ENCODE measurements at regions not wholly inside any gene's neighbourhood (a gene's known extent, or its start where the extent isn't known, plus 50 kb on each side); places are given as distances from the start of the nearest gene placed in this dataset.
"Not testable (repeated sequence)": the region's sequence is repeated elsewhere in the genome, so short reads cannot be mapped to it uniquely, and the experiment has no call there.

GRCh38 chr12:30301291-30301690, 394.4 kb downstream of the IPO8 start:
- no peak for DNase-seq
- intact Hi-C loops (cut with micrococcal nuclease): no loop called here
- H3K36me3 ChIP-seq (ENCODE audit: insufficient read depth, low read length): no peaks in the 10 kb centered on the region
- H3K36me3 Mint-ChIP-seq: no peaks in the 10 kb centered on the region
- no peaks in the 10 kb centered on the region for H3K27me3 ChIP-seq (ENCODE audit: insufficient read depth, low read length)
- H3K4me3 Mint-ChIP-seq: no peak overlapping the region
- H3K4me1 ChIP-seq (ENCODE audit: insufficient read depth, low read length): no peaks in the 10 kb centered on the region
- H3K27ac ChIP-seq (ENCODE audit: low read depth, low read length): no peak overlapping the region
- H3K27ac Mint-ChIP-seq: no peak overlapping the region
- ChIA-PET CTCF (ENCODE audit: partially characterized antibody) (no interaction called here), POLR2A (ENCODE audit: partially characterized antibody) (no interaction called here)
- H3K9me3 Mint-ChIP-seq: peaks cover 0 to 10% (median 3%) of the 10 kb centered on the region in 8 donors
- H3K27me3 Mint-ChIP-seq: no peaks in the 10 kb centered on the region
- no peak overlapping the region for H3K4me3 ChIP-seq (ENCODE audit: low read length in 2 of 2)
- H3K9me3 ChIP-seq (ENCODE audit: control insufficient read depth in 1 of 2, low read length in 2 of 2): no peaks in the 10 kb centered on the region
- no peaks in the 10 kb centered on the region for H3K4me1 Mint-ChIP-seq

GRCh38 chr12:30296486-30296885, 399.2 kb downstream of the IPO8 start:
- no peak overlapping the region for H3K27ac ChIP-seq (ENCODE audit: low read depth, low read length)
- no peaks in the 10 kb centered on the region for H3K4me1 ChIP-seq (ENCODE audit: insufficient read depth, low read length)
- no peaks in the 10 kb centered on the region for H3K9me3 ChIP-seq (ENCODE audit: control insufficient read depth in 1 of 2, low read length in 2 of 2)
- no peaks in the 10 kb centered on the region for H3K27me3 ChIP-seq (ENCODE audit: insufficient read depth, low read length)
- Mint-ChIP-seq H3K4me1 (no peaks in the 10 kb centered on the region), H3K27ac (no peak overlapping the region), H3K27me3 (no peaks in the 10 kb centered on the region), H3K9me3 (peaks cover 0 to 12% (median 5%) of the 10 kb centered on the region in 8 donors), H3K4me3 (no peak overlapping the region), H3K36me3 (no peaks in the 10 kb centered on the region)
- H3K4me3 ChIP-seq (ENCODE audit: low read length in 2 of 2): no peak overlapping the region
- POLR2A ChIA-PET (ENCODE audit: partially characterized antibody): no interaction called here
- intact Hi-C loops (cut with micrococcal nuclease): no loop called here
- CTCF ChIA-PET (ENCODE audit: partially characterized antibody): no interaction called here
- no peak for DNase-seq
- no peaks in the 10 kb centered on the region for H3K36me3 ChIP-seq (ENCODE audit: insufficient read depth, low read length)

DNA sequence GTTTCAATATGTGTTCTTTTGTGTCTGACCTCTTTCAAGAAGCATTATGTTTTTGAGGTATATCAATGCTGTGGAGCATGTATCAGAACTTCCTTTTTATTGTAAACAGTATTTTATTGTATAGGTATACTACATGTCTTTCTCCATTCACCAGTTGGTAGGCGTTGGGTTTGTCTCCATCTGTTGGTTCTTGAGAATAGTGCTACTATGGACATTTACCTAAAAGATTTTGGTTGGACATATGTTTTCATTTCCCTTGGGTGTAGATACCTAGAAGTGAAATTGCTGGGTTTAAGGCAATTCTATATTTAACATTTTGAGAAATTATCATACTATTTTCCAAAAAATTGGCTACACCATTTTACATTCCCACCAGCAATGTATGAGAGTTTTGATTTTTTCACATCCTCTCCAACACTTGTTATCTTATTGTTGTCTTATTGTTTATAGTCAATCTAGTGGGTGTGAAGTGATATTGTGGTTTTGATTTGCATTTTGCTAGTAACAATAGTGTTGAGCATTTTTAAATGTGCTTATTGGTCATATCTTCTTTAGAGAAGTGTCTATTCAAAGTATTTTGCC, 409.2 kb downstream of the IPO8 start:
- Histone ChIP-seq H3K4me1 (ENCODE audit: insufficient read depth, low read length) (no peaks in the 10 kb centered on the region), H3K4me3 (ENCODE audit: low read length in 2 of 2) (no peak overlapping the region), H3K27me3 (ENCODE audit: insufficient read depth, low read length) (no peaks in the 10 kb centered on the region), H3K36me3 (ENCODE audit: insufficient read depth, low read length) (no peaks in the 10 kb centered on the region), H3K9me3 (ENCODE audit: control insufficient read depth in 1 of 2, low read length in 2 of 2) (no peaks in the 10 kb centered on the region), H3K27ac (ENCODE audit: low read depth, low read length) (no peak overlapping the region)
- Mint-ChIP-seq H3K27me3 (peaks cover 0 to 2% of the 10 kb centered on the region in 2 donors), H3K4me1 (no peaks in the 10 kb centered on the region), H3K27ac (no peak overlapping the region), H3K36me3 (no peaks in the 10 kb centered on the region), H3K4me3 (no peak overlapping the region), H3K9me3 (peaks cover 0 to 7% (median 2%) of the 10 kb centered on the region in 8 donors)
- ChIA-PET POLR2A (ENCODE audit: partially characterized antibody) (no interaction called here), CTCF (ENCODE audit: partially characterized antibody) (no interaction called here)
- intact Hi-C loops (cut with micrococcal nuclease): no loop called here
- no peak for DNase-seq

DNA sequence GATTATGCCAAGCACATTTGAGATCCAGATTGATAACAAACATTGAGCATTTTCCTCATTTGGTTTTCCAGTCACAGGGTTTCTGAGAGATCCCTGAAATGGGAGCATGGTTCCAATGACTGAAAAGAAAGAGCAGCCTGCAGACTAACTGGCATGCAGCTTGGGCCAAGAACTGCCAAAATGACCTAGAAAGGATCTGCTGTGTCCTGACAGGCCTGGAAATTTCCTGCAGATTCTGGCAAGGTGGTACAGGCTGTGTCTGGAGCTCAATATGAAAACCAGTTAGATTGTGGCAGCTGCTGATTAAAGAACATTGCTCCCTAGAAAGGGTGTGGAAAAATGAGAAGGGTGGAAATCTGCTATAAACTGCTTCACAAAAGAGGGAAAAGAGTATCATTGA, 417.3 kb downstream of the IPO8 start:
- Histone ChIP-seq H3K27me3 (ENCODE audit: insufficient read depth, low read length) (no peaks in the 10 kb centered on the region), H3K36me3 (ENCODE audit: insufficient read depth, low read length) (no peaks in the 10 kb centered on the region), H3K27ac (ENCODE audit: low read depth, low read length) (no peak overlapping the region), H3K9me3 (ENCODE audit: control insufficient read depth in 1 of 2, low read length in 2 of 2) (no peaks in the 10 kb centered on the region), H3K4me3 (ENCODE audit: low read length in 2 of 2) (no peak overlapping the region), H3K4me1 (ENCODE audit: insufficient read depth, low read length) (no peaks in the 10 kb centered on the region)
- intact Hi-C loops (cut with micrococcal nuclease): no loop called here
- no peaks in the 10 kb centered on the region for H3K36me3 Mint-ChIP-seq
- peak overlapping the region in 1 of 8 donors; percentile 13 for H3K4me3 Mint-ChIP-seq
- H3K9me3 Mint-ChIP-seq: peaks cover 0 to 16% (median 3%) of the 10 kb centered on the region in 8 donors
- H3K27me3 Mint-ChIP-seq: no peaks in the 10 kb centered on the region
- DNase-seq: no peak
- ChIA-PET POLR2A (ENCODE audit: partially characterized antibody) (no interaction called here), CTCF (ENCODE audit: partially characterized antibody) (no interaction called here)
- H3K27ac Mint-ChIP-seq: no peak overlapping the region
- H3K4me1 Mint-ChIP-seq: no peaks in the 10 kb centered on the region

- not testable (repeated sequence) for H3K4me3 ChIP-seq (ENCODE audit: low read length in 2 of 2); H3K36me3 Mint-ChIP-seq
These were observed 423.2 kb downstream of the IPO8 start for GRCh38 chr12:30272515-30272914.

GRCh38 chr12:30269496-30269895, 426.2 kb downstream of the IPO8 start:
- Histone ChIP-seq H3K27ac (ENCODE audit: low read depth, low read length) (no peak overlapping the region), H3K4me1 (ENCODE audit: insufficient read depth, low read length) (no peaks in the 10 kb centered on the region), H3K27me3 (ENCODE audit: insufficient read depth, low read length) (no peaks in the 10 kb centered on the region), H3K36me3 (ENCODE audit: insufficient read depth, low read length) (no peaks in the 10 kb centered on the region), H3K4me3 (ENCODE audit: low read length in 2 of 2) (no peak overlapping the region), H3K9me3 (ENCODE audit: control insufficient read depth in 1 of 2, low read length in 2 of 2) (peaks cover 0 to 8% of the 10 kb centered on the region in 2 donors)
- H3K36me3 Mint-ChIP-seq: no peaks in the 10 kb centered on the region
- H3K9me3 Mint-ChIP-seq: peaks cover 0 to 15% (median 7%) of the 10 kb centered on the region in 8 donors
- no peak overlapping the region for H3K27ac Mint-ChIP-seq
- POLR2A ChIA-PET (ENCODE audit: partially characterized antibody): no interaction called here
- DNase-seq: no peak
- no peaks in the 10 kb centered on the region for H3K27me3 Mint-ChIP-seq
- CTCF ChIA-PET (ENCODE audit: partially characterized antibody): no interaction called here
- H3K4me1 Mint-ChIP-seq: no peaks in the 10 kb centered on the region
- H3K4me3 Mint-ChIP-seq: no peak overlapping the region
- intact Hi-C loops (cut with micrococcal nuclease): no loop called here

More at GRCh38 chr12:30272515-30272914, 423.2 kb downstream of the IPO8 start:
- CTCF ChIA-PET (ENCODE audit: partially characterized antibody); H3K4me3 Mint-ChIP-seq; H3K4me1 ChIP-seq (ENCODE audit: insufficient read depth, low read length); H3K9me3 ChIP-seq (ENCODE audit: control insufficient read depth in 1 of 2, low read length in 2 of 2); H3K36me3 ChIP-seq (ENCODE audit: insufficient read depth, low read length); H3K27me3 Mint-ChIP-seq; DNase-seq; H3K27ac ChIP-seq (ENCODE audit: low read depth, low read length); intact Hi-C loops (cut with micrococcal nuclease); H3K4me1 Mint-ChIP-seq; H3K27me3 ChIP-seq (ENCODE audit: insufficient read depth, low read length); H3K27ac Mint-ChIP-seq; POLR2A ChIA-PET (ENCODE audit: partially characterized antibody): not testable (repeated sequence)
- H3K9me3 Mint-ChIP-seq: peaks cover 0 to 21% (median 5%) of the 10 kb centered on the region in 8 donors

GRCh38 chr12:30268041-30268440, 427.6 kb downstream of the IPO8 start:
- no peak overlapping the region for H3K4me3 Mint-ChIP-seq

GRCh38 chr12:30263434-30263833, 432.2 kb downstream of the IPO8 start:
- intact Hi-C loops (cut with micrococcal nuclease): no loop called here
- no peaks in the 10 kb centered on the region for H3K4me1 ChIP-seq (ENCODE audit: insufficient read depth, low read length)
- no peak for DNase-seq
- H3K9me3 ChIP-seq (ENCODE audit: control insufficient read depth in 1 of 2, low read length in 2 of 2): no peaks in the 10 kb centered on the region
- no peak overlapping the region for H3K4me3 ChIP-seq (ENCODE audit: low read length in 2 of 2)
- no peak overlapping the region for H3K4me3 Mint-ChIP-seq
- no peaks in the 10 kb centered on the region for H3K36me3 ChIP-seq (ENCODE audit: insufficient read depth, low read length)
- ChIA-PET CTCF (ENCODE audit: partially characterized antibody) (no interaction called here), POLR2A (ENCODE audit: partially characterized antibody) (no interaction called here)
- H3K27me3 ChIP-seq (ENCODE audit: insufficient read depth, low read length): no peaks in the 10 kb centered on the region
- H3K27ac Mint-ChIP-seq: no peak overlapping the region
- no peaks in the 10 kb centered on the region for H3K4me1 Mint-ChIP-seq
- H3K9me3 Mint-ChIP-seq: peaks cover 0 to 9% (median 2%) of the 10 kb centered on the region in 8 donors
- no peak overlapping the region for H3K27ac ChIP-seq (ENCODE audit: low read depth, low read length)
- H3K27me3 Mint-ChIP-seq: no peaks in the 10 kb centered on the region
- no peaks in the 10 kb centered on the region for H3K36me3 Mint-ChIP-seq

More at GRCh38 chr12:30268041-30268440, 427.6 kb downstream of the IPO8 start:
- Histone ChIP-seq H3K36me3 (ENCODE audit: insufficient read depth, low read length) (no peaks in the 10 kb centered on the region), H3K4me1 (ENCODE audit: insufficient read depth, low read length) (no peaks in the 10 kb centered on the region), H3K27ac (ENCODE audit: low read depth, low read length) (no peak overlapping the region), H3K4me3 (ENCODE audit: low read length in 2 of 2) (no peak overlapping the region), H3K9me3 (ENCODE audit: control insufficient read depth in 1 of 2, low read length in 2 of 2) (peaks cover 0 to 8% of the 10 kb centered on the region in 2 donors), H3K27me3 (ENCODE audit: insufficient read depth, low read length) (no peaks in the 10 kb centered on the region)
- no peaks in the 10 kb centered on the region for H3K36me3 Mint-ChIP-seq
- no peak for DNase-seq
- POLR2A ChIA-PET (ENCODE audit: partially characterized antibody): no interaction called here
- no peaks in the 10 kb centered on the region for H3K27me3 Mint-ChIP-seq
- intact Hi-C loops (cut with micrococcal nuclease): no loop called here
- no peaks in the 10 kb centered on the region for H3K4me1 Mint-ChIP-seq
- peaks cover 0 to 10% (median 6%) of the 10 kb centered on the region in 8 donors for H3K9me3 Mint-ChIP-seq
- no peak overlapping the region for H3K27ac Mint-ChIP-seq
- CTCF ChIA-PET (ENCODE audit: partially characterized antibody): no interaction called here
